Ascending aorta (tissue), 2 donors: ENCODE measurements at regions not wholly inside any gene's neighbourhood (a gene's known extent, or its start where the extent isn't known, plus 50 kb on each side); places are given as distances from the start of the nearest gene placed in this dataset.

Experiments used
- DNase-seq, 2 donors: peaks; one replicate each; pipeline ENCODE4 v3.0.0-alpha.2; 2019; ENCODE audit warnings: low spot score in 2 of 2
- H3K27ac ChIP-seq, 2 donors: fragments of 200-600 bp; sonication (generic); one replicate each; pipeline ENCODE4 v1.5.1; 2016 to 2017; ENCODE audit warnings: mild to moderate bottlenecking in 1 of 2
- H3K27me3 ChIP-seq: fragments of 200-600 bp; sonication (generic); one replicate; pipeline ENCODE4 v1.5.1; 2017
- H3K36me3 ChIP-seq, 2 donors: fragments of 200-600 bp; sonication (generic); one replicate each; pipeline ENCODE4 v1.5.1; 2016
- H3K4me1 ChIP-seq, 2 donors: fragments of 200-600 bp; sonication (generic); one replicate each; pipeline ENCODE4 v1.5.1; 2016 to 2017; ENCODE audit warnings: mild to moderate bottlenecking in 1 of 2
- H3K4me3 ChIP-seq, 2 donors: fragments of 200-600 bp; sonication (generic); one replicate each; pipeline ENCODE4 v1.5.1; 2016 to 2017; ENCODE audit warnings: mild to moderate bottlenecking in 1 of 2
- H3K9me3 ChIP-seq, 2 donors: fragments of 200-600 bp; sonication (generic); one replicate each; pipeline ENCODE4 v1.5.1; 2016
- intact Hi-C: fragments of 100-400 bp; cut with DNase I; formaldehyde crosslinking; loops from one replicate; pipeline ENCODE4 v1.15.1; 2023
- TF ChIP-seq, protein P1 (sequence below), 3 experiments: fragments of 200-600 bp in 2 of 3; fragments of 450-650 bp in 1 of 3; sonication (generic) in 2 of 3; IDR thresholded peaks; one replicate each; pipeline ENCODE4 v1.5.1; 2016 to 2019; ENCODE audit warnings: antibody characterized with exemption in 3 of 3, mild to moderate bottlenecking in 1 of 3, moderate library complexity in 1 of 3

DNA sequence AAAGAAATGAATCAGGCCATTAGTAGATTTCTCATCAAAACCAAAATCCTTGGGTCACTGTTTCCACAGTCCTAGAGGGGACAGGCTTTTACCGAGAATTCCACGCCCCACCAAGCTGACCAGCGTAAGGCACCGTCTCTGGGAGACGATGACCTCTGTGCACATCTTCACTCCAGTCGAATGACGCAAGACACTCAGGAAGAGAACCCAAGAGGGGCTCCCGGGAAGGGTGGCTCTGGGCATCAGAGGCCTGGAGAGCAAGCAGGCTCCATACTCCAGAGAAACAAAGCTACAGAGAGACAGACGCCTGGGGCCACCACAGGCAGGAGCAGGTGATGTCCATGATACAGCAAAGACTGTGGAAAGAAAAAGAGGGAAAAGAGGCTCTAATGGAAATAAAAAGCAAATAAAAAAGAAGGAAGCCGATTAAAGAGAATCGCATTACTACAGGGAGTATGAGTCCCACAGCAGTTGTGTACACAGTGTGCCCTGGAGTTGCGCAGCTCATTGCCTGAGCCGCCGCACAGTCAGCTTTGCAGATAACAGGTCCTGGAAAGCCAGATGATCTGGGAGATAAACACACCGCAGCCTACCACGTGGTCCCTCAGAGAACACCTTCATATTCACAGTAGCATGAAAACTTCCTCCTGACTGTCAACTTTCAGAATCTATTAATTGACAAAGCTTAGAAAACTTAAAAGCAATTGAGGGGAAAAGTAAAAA is 572.7 kb upstream of the SALL3 start:
- no peaks in the 10 kb centered on the region for H3K4me1 ChIP-seq
- DNase-seq = no peak
- no peak overlapping the region for H3K4me3 ChIP-seq

DNA sequence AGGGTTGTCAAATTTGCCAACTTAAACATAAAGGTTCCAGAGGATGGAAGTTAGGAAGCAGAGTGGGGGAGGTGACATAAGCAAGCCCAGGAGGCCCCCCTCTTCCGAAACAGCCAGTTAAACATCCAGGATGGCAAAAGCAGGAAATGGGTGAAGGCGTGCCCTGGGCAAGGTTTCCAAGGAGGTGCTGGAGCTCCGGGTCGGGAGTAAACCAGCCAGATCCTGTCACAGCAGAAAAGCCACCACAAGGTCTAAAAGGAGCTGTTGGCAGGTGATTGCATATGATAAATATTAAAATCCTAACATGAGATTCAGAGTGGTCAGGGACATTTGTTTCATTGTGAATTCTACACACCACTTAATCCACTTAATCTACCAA is 572.2 kb upstream of the SALL3 start:
- H3K4me3 ChIP-seq = no peak overlapping the region
- intact Hi-C loops = no loop called here

More for the DNA sequence above, 572.7 kb upstream of the SALL3 start:
- no peak overlapping the region for H3K27ac ChIP-seq
- no peaks in the 10 kb centered on the region for H3K9me3 ChIP-seq
- H3K36me3 ChIP-seq = no peaks in the 10 kb centered on the region
- no peaks in the 10 kb centered on the region for H3K27me3 ChIP-seq
- intact Hi-C loops = no loop called here
- TF ChIP-seq, protein P1, sequence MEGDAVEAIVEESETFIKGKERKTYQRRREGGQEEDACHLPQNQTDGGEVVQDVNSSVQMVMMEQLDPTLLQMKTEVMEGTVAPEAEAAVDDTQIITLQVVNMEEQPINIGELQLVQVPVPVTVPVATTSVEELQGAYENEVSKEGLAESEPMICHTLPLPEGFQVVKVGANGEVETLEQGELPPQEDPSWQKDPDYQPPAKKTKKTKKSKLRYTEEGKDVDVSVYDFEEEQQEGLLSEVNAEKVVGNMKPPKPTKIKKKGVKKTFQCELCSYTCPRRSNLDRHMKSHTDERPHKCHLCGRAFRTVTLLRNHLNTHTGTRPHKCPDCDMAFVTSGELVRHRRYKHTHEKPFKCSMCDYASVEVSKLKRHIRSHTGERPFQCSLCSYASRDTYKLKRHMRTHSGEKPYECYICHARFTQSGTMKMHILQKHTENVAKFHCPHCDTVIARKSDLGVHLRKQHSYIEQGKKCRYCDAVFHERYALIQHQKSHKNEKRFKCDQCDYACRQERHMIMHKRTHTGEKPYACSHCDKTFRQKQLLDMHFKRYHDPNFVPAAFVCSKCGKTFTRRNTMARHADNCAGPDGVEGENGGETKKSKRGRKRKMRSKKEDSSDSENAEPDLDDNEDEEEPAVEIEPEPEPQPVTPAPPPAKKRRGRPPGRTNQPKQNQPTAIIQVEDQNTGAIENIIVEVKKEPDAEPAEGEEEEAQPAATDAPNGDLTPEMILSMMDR (IDR thresholded peaks at IDR 0.05) = no peak

DNA sequence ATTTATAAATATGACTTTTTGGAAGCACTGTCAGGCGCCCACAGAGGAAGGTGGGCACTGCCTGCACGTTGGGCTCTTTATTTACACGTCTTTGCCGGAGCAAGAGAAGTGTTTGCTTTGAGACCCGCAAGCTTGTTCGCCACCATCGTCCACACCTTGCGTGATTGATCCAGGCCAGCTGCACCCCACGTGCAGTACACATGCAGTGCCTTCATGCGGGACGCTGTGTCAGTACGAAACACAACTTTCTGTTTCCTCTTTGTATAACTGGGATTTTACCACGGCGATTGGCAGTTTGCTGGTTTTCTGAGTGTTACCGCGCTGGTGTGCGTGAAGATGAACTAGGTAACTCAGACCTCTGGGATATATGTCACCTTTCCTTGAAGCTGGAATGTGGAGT is 571.0 kb upstream of the SALL3 start:
- TF ChIP-seq, protein P1 (IDR thresholded peaks at IDR 0.05) = no peak
- DNase-seq = no peak
- no peak overlapping the region for H3K27ac ChIP-seq
- H3K9me3 ChIP-seq = no peaks in the 10 kb centered on the region
- H3K4me3 ChIP-seq = no peak overlapping the region
- no peaks in the 10 kb centered on the region for H3K4me1 ChIP-seq
- no peaks in the 10 kb centered on the region for H3K36me3 ChIP-seq
- intact Hi-C loops = no loop called here
- H3K27me3 ChIP-seq = no peaks in the 10 kb centered on the region

More for the DNA sequence above, 572.2 kb upstream of the SALL3 start:
- TF ChIP-seq, protein P1 (IDR thresholded peaks at IDR 0.05) = no peak
- Histone ChIP-seq H3K4me1 (no peaks in the 10 kb centered on the region), H3K27me3 (no peaks in the 10 kb centered on the region), H3K27ac (no peak overlapping the region), H3K9me3 (no peaks in the 10 kb centered on the region), H3K36me3 (no peaks in the 10 kb centered on the region)
- no peak for DNase-seq

DNA sequence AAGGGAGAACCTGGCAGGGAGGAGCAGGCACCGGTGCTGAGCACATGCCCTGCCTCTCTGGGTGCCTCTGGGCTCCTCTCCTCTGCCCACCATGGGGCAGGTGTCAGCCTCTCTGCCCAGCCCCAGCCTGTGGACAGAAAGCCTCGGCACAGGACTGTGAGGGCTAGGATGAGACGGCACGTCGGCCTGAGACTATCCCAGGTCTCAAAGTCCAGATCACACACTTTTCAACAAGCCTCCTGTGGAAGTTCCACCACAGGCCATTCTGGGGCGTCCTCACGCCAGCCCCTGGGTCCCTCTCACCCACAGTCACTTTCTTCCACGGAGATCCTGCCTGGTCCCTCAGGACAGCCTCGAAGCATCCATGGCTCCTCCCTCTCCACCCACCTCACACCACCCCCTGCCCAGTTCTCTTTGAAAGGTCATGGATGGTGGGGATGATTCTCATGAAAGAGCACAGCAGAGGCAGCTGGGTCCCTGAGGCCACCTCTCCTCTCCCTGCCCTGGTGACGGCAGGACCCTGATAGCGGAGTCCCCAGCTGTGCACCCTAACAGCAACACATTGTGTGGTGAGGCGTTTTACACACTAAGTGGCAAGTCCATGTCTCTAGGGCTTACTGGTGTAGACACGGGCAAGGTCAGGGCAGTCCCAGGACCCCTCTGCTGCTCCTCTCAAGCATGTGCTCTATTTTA is 569.4 kb upstream of the SALL3 start:
- H3K36me3 ChIP-seq = no peaks in the 10 kb centered on the region
- DNase-seq = no peak
- TF ChIP-seq, protein P1 (IDR thresholded peaks at IDR 0.05) = no peak
- H3K4me1 ChIP-seq = no peaks in the 10 kb centered on the region
- H3K27ac ChIP-seq = no peak overlapping the region
- intact Hi-C loops = no loop called here
- H3K4me3 ChIP-seq = no peak overlapping the region
- H3K27me3 ChIP-seq = no peaks in the 10 kb centered on the region
- no peaks in the 10 kb centered on the region for H3K9me3 ChIP-seq

DNA sequence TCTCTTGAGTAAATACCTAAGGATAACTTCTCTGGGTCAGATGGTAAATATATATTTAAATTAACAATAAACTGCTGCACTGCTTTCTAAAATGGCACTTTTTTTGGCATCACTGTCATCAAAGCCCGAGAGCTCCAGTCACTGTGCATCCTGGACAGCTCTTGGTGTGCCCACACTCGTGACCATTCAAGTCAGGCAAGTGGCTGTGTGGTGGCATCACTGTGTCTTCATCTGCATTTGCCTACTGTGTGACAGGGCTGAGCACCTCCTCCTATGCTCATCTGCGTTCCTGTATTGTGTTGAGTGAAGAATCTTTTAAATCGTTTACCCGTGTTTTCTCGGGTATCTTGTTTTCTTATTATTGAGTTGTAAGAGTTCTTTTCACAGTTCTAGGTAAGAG is 568.1 kb upstream of the SALL3 start:
- Histone ChIP-seq H3K36me3 (no peaks in the 10 kb centered on the region), H3K4me3 (no peak overlapping the region), H3K27me3 (no peaks in the 10 kb centered on the region), H3K27ac (no peak overlapping the region), H3K9me3 (no peaks in the 10 kb centered on the region), H3K4me1 (no peaks in the 10 kb centered on the region)
- intact Hi-C loops = no loop called here
- TF ChIP-seq, protein P1 (IDR thresholded peaks at IDR 0.05) = no peak
- DNase-seq = no peak
